H9 (cell line): ENCODE measurements at regions not wholly inside any gene's neighbourhood (a gene's known extent, or its start where the extent isn't known, plus 50 kb on each side); places are given as distances from the start of the nearest gene placed in this dataset.

Experiments
- DNase-seq: peaks from one replicate; pipeline ENCODE4 v3.0.0-alpha.2; 2017
- H2AFZ ChIP-seq: one replicate; pipeline ENCODE4 v1.6.1; 2013; ENCODE audit warnings: mild to moderate bottlenecking, low read length, control low read depth, moderate library complexity
- H2AK5ac ChIP-seq: 2 replicates; pipeline ENCODE4 v1.6.1; 2013; ENCODE audit warnings: low read length, control low read depth, mixed read lengths; ENCODE audit not compliant: insufficient read length
- H2BK120ac ChIP-seq: one replicate; pipeline ENCODE4 v1.6.1; 2013; ENCODE audit warnings: low read depth, mild to moderate bottlenecking, low read length, control low read depth, inconsistent platforms; ENCODE audit not compliant: poor library complexity, severe bottlenecking
- H2BK12ac ChIP-seq: 2 replicates; pipeline ENCODE4 v1.6.1; 2013; ENCODE audit warnings: low read length, control low read depth, mixed read lengths, low read depth; ENCODE audit not compliant: insufficient read length
- H2BK15ac ChIP-seq: 2 replicates; pipeline ENCODE4 v1.6.1; 2013; ENCODE audit warnings: low read depth, low read length, control low read depth
- H2BK20ac ChIP-seq: one replicate; pipeline ENCODE4 v1.6.1; 2013; ENCODE audit warnings: low read depth, mild to moderate bottlenecking, low read length, control low read depth, inconsistent platforms; ENCODE audit not compliant: poor library complexity, severe bottlenecking
- H2BK5ac ChIP-seq: 2 replicates; pipeline ENCODE4 v1.6.1; 2013; ENCODE audit warnings: low read length, control low read depth, mixed read lengths; ENCODE audit not compliant: insufficient read length
- H3K14ac ChIP-seq: 2 replicates; pipeline ENCODE4 v1.6.1; 2013; ENCODE audit warnings: low read length, control low read depth; ENCODE audit not compliant: insufficient read depth
- H3K18ac ChIP-seq: 2 replicates; pipeline ENCODE4 v1.6.1; 2013; ENCODE audit warnings: low read depth, mild to moderate bottlenecking, mixed read lengths, low read length, control low read depth; ENCODE audit not compliant: insufficient read length
- H3K23ac ChIP-seq: 2 replicates; pipeline ENCODE4 v1.6.1; 2013; ENCODE audit warnings: low read length, control low read depth, mixed read lengths, low read depth; ENCODE audit not compliant: insufficient read length
- H3K23me2 ChIP-seq: 2 replicates; pipeline ENCODE4 v1.6.1; 2013; ENCODE audit warnings: low read depth, mild to moderate bottlenecking, mixed read lengths, low read length, control low read depth; ENCODE audit not compliant: insufficient read length, poor library complexity, severe bottlenecking
- H3K27ac ChIP-seq: 2 replicates; pipeline ENCODE4 v1.5.1; 2013; ENCODE audit warnings: low read length, control low read depth, mixed read lengths, low read depth; ENCODE audit not compliant: insufficient read length
- H3K27me3 ChIP-seq: 2 replicates; pipeline ENCODE4 v1.6.1; 2013; ENCODE audit warnings: low read length, control low read depth, inconsistent platforms; ENCODE audit not compliant: insufficient read depth
- H3K4ac ChIP-seq: 2 replicates; pipeline ENCODE4 v1.6.1; 2013; ENCODE audit warnings: low read depth, mild to moderate bottlenecking, control low read depth, inconsistent platforms, low read length, moderate library complexity
- H3K4me1 ChIP-seq: 2 replicates; pipeline ENCODE4 v1.6.1; 2013; ENCODE audit warnings: low read length, control low read depth, inconsistent platforms; ENCODE audit not compliant: insufficient read depth
- H3K4me2 ChIP-seq: 2 replicates; pipeline ENCODE4 v1.6.1; 2013; ENCODE audit warnings: low read length, control low read depth, mixed read lengths; ENCODE audit not compliant: insufficient read length, insufficient read depth
- H3K56ac ChIP-seq: 2 replicates; pipeline ENCODE4 v1.6.1; 2013; ENCODE audit warnings: low read depth, mild to moderate bottlenecking, mixed read lengths, low read length, control low read depth; ENCODE audit not compliant: insufficient read length
- H3K79me1 ChIP-seq: 2 replicates; pipeline ENCODE4 v1.6.1; 2013; ENCODE audit warnings: low read depth, mild to moderate bottlenecking, moderate library complexity, low read length, control low read depth, inconsistent platforms; ENCODE audit not compliant: insufficient read depth, poor library complexity, severe bottlenecking
- H3K79me2 ChIP-seq: 2 replicates; pipeline ENCODE4 v1.6.1; 2013; ENCODE audit warnings: low read length, control low read depth, inconsistent platforms; ENCODE audit not compliant: insufficient read depth
- H3K9ac ChIP-seq: 2 replicates; pipeline ENCODE4 v1.6.1; 2013; ENCODE audit warnings: low read length, control low read depth, mixed read lengths; ENCODE audit not compliant: insufficient read length; ENCODE audit errors: extremely low read depth
- H3K9me3 ChIP-seq: one replicate; pipeline ENCODE4 v1.6.1; 2013; ENCODE audit warnings: low read depth, low read length, inconsistent platforms; ENCODE audit not compliant: control insufficient read depth
- H3T11ph ChIP-seq: one replicate; pipeline ENCODE4 v1.6.1; 2013; ENCODE audit warnings: mild to moderate bottlenecking, low read length, control low read depth, inconsistent platforms
- H4K20me1 ChIP-seq: one replicate; pipeline ENCODE4 v1.6.1; 2013; ENCODE audit not compliant: control insufficient read depth, insufficient read length, insufficient read depth
- H4K5ac ChIP-seq: 2 replicates; pipeline ENCODE4 v1.6.1; 2013; ENCODE audit warnings: low read depth, mild to moderate bottlenecking, mixed read lengths, low read length, control low read depth; ENCODE audit not compliant: insufficient read length
- H4K8ac ChIP-seq: replicated peaks from 2 replicates; pipeline ENCODE4 v1.6.1; 2013; ENCODE audit warnings: low read length, control low read depth, mixed read lengths, low read depth; ENCODE audit not compliant: insufficient read length
- H4K91ac ChIP-seq: 2 replicates; pipeline ENCODE4 v1.6.1; 2013; ENCODE audit warnings: low read depth, mild to moderate bottlenecking, moderate library complexity, mixed read lengths, low read length, control low read depth; ENCODE audit not compliant: insufficient read length
- H3K27ac Mint-ChIP-seq, 3 experiments: 2 replicates in 2 of 3; 3 replicates in 1 of 3; pipeline ENCODE4 v1.8.0; 2020 to 2021; ENCODE audit warnings: mixed read lengths in 3 of 3, mild to moderate bottlenecking in 1 of 3, moderate library complexity in 1 of 3
- H3K27me3 Mint-ChIP-seq: 2 replicates; pipeline ENCODE4 v1.8.0; 2021; ENCODE audit warnings: low read depth, mild to moderate bottlenecking, moderate library complexity, mixed read lengths
- H3K36me3 Mint-ChIP-seq, 3 experiments: 2 replicates in 2 of 3; 3 replicates in 1 of 3; pipeline ENCODE4 v1.8.0; 2020 to 2021; ENCODE audit warnings: low read depth in 3 of 3, mixed read lengths in 3 of 3; ENCODE audit not compliant: insufficient read depth in 1 of 3
- H3K4me1 Mint-ChIP-seq, 2 experiments: 2 replicates each; pipeline ENCODE4 v1.8.0; 2020; ENCODE audit warnings: mixed read lengths in 2 of 2
- H3K4me3 Mint-ChIP-seq, 2 experiments: 2 replicates in 1 of 2; 3 replicates in 1 of 2; pipeline ENCODE4 v1.8.0; 2020 to 2021; ENCODE audit warnings: mild to moderate bottlenecking in 2 of 2, mixed read lengths in 2 of 2, moderate library complexity in 1 of 2
- H3K9me3 Mint-ChIP-seq, 2 experiments: 2 replicates in 1 of 2; 3 replicates in 1 of 2; pipeline ENCODE4 v1.8.0; 2020; ENCODE audit warnings: mild to moderate bottlenecking in 2 of 2, mixed read lengths in 2 of 2, moderate library complexity in 1 of 2
- CTCF ChIP-seq: fragments of 200-600 bp; sonication (generic); conservative IDR thresholded peaks from 3 replicates; pipeline ENCODE4 v1.8.0; 2021; ENCODE audit warnings: antibody characterized with exemption, mild to moderate bottlenecking

GRCh38 chr5:15074651-15075050, 203.1 kb upstream of the ANKH start:
- H3K4me1 ChIP-seq = no peaks in the 10 kb centered on the region
- H3K9me3 ChIP-seq = no peaks in the 10 kb centered on the region
- H2BK20ac ChIP-seq = no peak overlapping the region
- no peaks in the 10 kb centered on the region for H3K79me2 ChIP-seq
- no peaks in the 10 kb centered on the region; a peak in 1 of 7 replicates for H3K36me3 Mint-ChIP-seq
- no peak overlapping the region for H2BK120ac ChIP-seq
- H3K27ac ChIP-seq = no peak overlapping the region
- H3K9me3 Mint-ChIP-seq = no peaks in the 10 kb centered on the region
- DNase-seq = no peak
- H3K56ac ChIP-seq = no peak overlapping the region
- no peak overlapping the region for H4K5ac ChIP-seq
- no peak overlapping the region for H3T11ph ChIP-seq
- no peak overlapping the region for H3K9ac ChIP-seq
- H3K4me3 Mint-ChIP-seq = no peak overlapping the region
- H2AFZ ChIP-seq = no peak overlapping the region
- H2AK5ac ChIP-seq = no peak overlapping the region
- no peak overlapping the region for H4K91ac ChIP-seq
- no peaks in the 10 kb centered on the region for H3K27me3 ChIP-seq
- H4K8ac ChIP-seq = no peak overlapping the region
- H3K27me3 Mint-ChIP-seq = no peaks in the 10 kb centered on the region; the same call in 1 of the 2 replicates
- no peak overlapping the region for H3K4ac ChIP-seq
- no peak overlapping the region for H3K23ac ChIP-seq
- no peak overlapping the region for H3K4me2 ChIP-seq
- no peak overlapping the region for H3K27ac Mint-ChIP-seq
- no peak overlapping the region for H3K18ac ChIP-seq
- H2BK5ac ChIP-seq = no peak overlapping the region
- H3K79me1 ChIP-seq = no peaks in the 10 kb centered on the region
- no peaks in the 10 kb centered on the region for H3K23me2 ChIP-seq
- H2BK12ac ChIP-seq = no peak overlapping the region
- no peak for TF ChIP-seq CTCF
- no peak overlapping the region for H3K14ac ChIP-seq
- no peak overlapping the region for H2BK15ac ChIP-seq
- no peaks in the 10 kb centered on the region for H3K4me1 Mint-ChIP-seq
- no peaks in the 10 kb centered on the region for H4K20me1 ChIP-seq
